GM23338 (cell line): ENCODE measurements at regions not wholly inside any gene's neighbourhood (a gene's known extent, or its start where the extent isn't known, plus 50 kb on each side); places are given as distances from the start of the nearest gene placed in this dataset.

ENCODE experiments used
- ATAC-seq: fragments of 200-7000 bp; cut with Tn5 transposase; 3 replicates; pipeline ENCODE4 v1.9.1; 2020
- DNase-seq: peaks from one replicate; pipeline ENCODE4 v3.0.0-alpha.2; 2015; ENCODE audit warnings: low spot score
- H2AFZ ChIP-seq: fragments of 200-600 bp; sonication (generic); 2 replicates; pipeline ENCODE4 v1.8.0; 2016; ENCODE audit warnings: antibody characterized with exemption, mild to moderate bottlenecking, moderate library complexity
- H3F3A ChIP-seq: fragments of 200-600 bp; sonication (generic); replicated peaks from 2 replicates; pipeline ENCODE4 v1.8.0; 2017; ENCODE audit warnings: antibody characterized with exemption, mixed run types, low read depth
- H3K27ac ChIP-seq: fragments of 200-600 bp; sonication (generic); 2 replicates; pipeline ENCODE4 v1.6.1; 2016; ENCODE audit warnings: low read depth
- H3K27me3 ChIP-seq: fragments of 200-600 bp; sonication (generic); 2 replicates; pipeline ENCODE4 v1.8.0; 2016; ENCODE audit warnings: mild to moderate bottlenecking, mixed run types, moderate library complexity; ENCODE audit not compliant: insufficient read depth
- H3K36me3 ChIP-seq: fragments of 200-600 bp; sonication (generic); 2 replicates; pipeline ENCODE4 v1.8.0; 2016; ENCODE audit warnings: mild to moderate bottlenecking; ENCODE audit not compliant: insufficient read depth
- H3K4me1 ChIP-seq: fragments of 200-600 bp; sonication (generic); 2 replicates; pipeline ENCODE4 v1.8.0; 2016; ENCODE audit warnings: mild to moderate bottlenecking, moderate library complexity; ENCODE audit not compliant: insufficient read depth
- H3K4me2 ChIP-seq: fragments of 200-600 bp; sonication (generic); 2 replicates; pipeline ENCODE4 v1.7.1; 2017; ENCODE audit warnings: mixed run types
- H3K4me3 ChIP-seq: fragments of 200-600 bp; sonication (generic); 2 replicates; pipeline ENCODE4 v1.6.1; 2016; ENCODE audit warnings: mixed run types
- H3K79me2 ChIP-seq: fragments of 200-600 bp; sonication (generic); replicated peaks from 2 replicates; pipeline ENCODE4 v1.8.0; 2017; ENCODE audit warnings: mild to moderate bottlenecking; ENCODE audit not compliant: insufficient read depth
- H3K9me2 ChIP-seq: fragments of 200-600 bp; sonication (generic); 2 replicates; pipeline ENCODE4 v1.8.0; 2017; ENCODE audit not compliant: insufficient read depth
- H4K20me1 ChIP-seq: fragments of 200-600 bp; sonication (generic); replicated peaks from 2 replicates; pipeline ENCODE4 v1.8.0; 2017; ENCODE audit warnings: mild to moderate bottlenecking; ENCODE audit not compliant: insufficient read depth
- H3K27ac Mint-ChIP-seq: 2 replicates; pipeline ENCODE4 v1.8.0; 2020; ENCODE audit warnings: inconsistent platforms, mild to moderate bottlenecking, moderate library complexity, mixed read lengths
- H3K27me3 Mint-ChIP-seq: 3 replicates; pipeline ENCODE4 v1.8.0; 2022; ENCODE audit warnings: low read depth, mild to moderate bottlenecking, moderate library complexity, mixed read lengths, inconsistent platforms; ENCODE audit not compliant: insufficient read depth, poor library complexity
- H3K36me3 Mint-ChIP-seq: 3 replicates; pipeline ENCODE4 v1.8.0; 2021; ENCODE audit warnings: low read depth, mild to moderate bottlenecking, inconsistent platforms, moderate library complexity, mixed read lengths
- H3K4me1 Mint-ChIP-seq: 3 replicates; pipeline ENCODE4 v1.8.0; 2020; ENCODE audit warnings: mild to moderate bottlenecking, inconsistent platforms, mixed read lengths
- H3K4me3 Mint-ChIP-seq: 3 replicates; pipeline ENCODE4 v1.8.0; 2021; ENCODE audit warnings: moderate library complexity, mild to moderate bottlenecking, inconsistent platforms, mixed read lengths
- H3K9me3 Mint-ChIP-seq: 3 replicates; pipeline ENCODE4 v1.8.0; 2020; ENCODE audit warnings: moderate library complexity, mild to moderate bottlenecking, inconsistent platforms, mixed read lengths
- CREB1 ChIP-seq: fragments of 250-450 bp; sonication (Bioruptor Pico); IDR thresholded peaks from 2 replicates; pipeline ENCODE4 v1.5.0; 2020; ENCODE audit warnings: low read depth, mild to moderate bottlenecking, moderate library complexity
- EZH2 ChIP-seq: fragments of 200-600 bp; sonication (generic); IDR thresholded peaks from one replicate; pipeline ENCODE4 v1.8.0; 2017; ENCODE audit warnings: antibody characterized with exemption, mild to moderate bottlenecking, low read depth; ENCODE audit not compliant: unreplicated experiment
- EZH2phosphoT487 ChIP-seq: fragments of 200-600 bp; sonication (generic); IDR thresholded peaks from one replicate; pipeline ENCODE4 v1.8.1; 2018; ENCODE audit warnings: antibody characterized with exemption; ENCODE audit not compliant: unreplicated experiment
- JUNB ChIP-seq: IDR thresholded peaks from one replicate; pipeline ENCODE4 v1.6.1; 2016; ENCODE audit warnings: antibody characterized with exemption; ENCODE audit not compliant: unreplicated experiment
- NANOG ChIP-seq: IDR thresholded peaks from 2 replicates; pipeline ENCODE4 v1.6.1; 2016; ENCODE audit warnings: antibody characterized with exemption, borderline replicate concordance
- POLR2AphosphoS5 ChIP-seq: IDR thresholded peaks from 2 replicates; pipeline ENCODE4 v1.6.1; 2016; ENCODE audit warnings: antibody characterized with exemption, low read depth
- STAT1 ChIP-seq: IDR thresholded peaks from one replicate; pipeline ENCODE4 v1.6.1; 2016; ENCODE audit warnings: antibody characterized with exemption; ENCODE audit not compliant: unreplicated experiment
- ZNF114 ChIP-seq: fragments of 250-450 bp; sonication (Bioruptor Pico); IDR thresholded peaks from 2 replicates; pipeline ENCODE4 v1.5.0; 2020; ENCODE audit warnings: mild to moderate bottlenecking, moderate library complexity
- ZNF331 ChIP-seq: fragments of 250-450 bp; sonication (Bioruptor Pico); IDR thresholded peaks from 2 replicates; pipeline ENCODE4 v1.5.0; 2020; ENCODE audit warnings: low read depth, mild to moderate bottlenecking, moderate library complexity
- TF ChIP-seq, protein P1 (sequence below): fragments of 250-450 bp; sonication (Bioruptor Pico); IDR thresholded peaks from 2 replicates; pipeline ENCODE4 v1.5.0; 2020; ENCODE audit warnings: mild to moderate bottlenecking, moderate library complexity
- TF ChIP-seq, protein P2 (sequence below): IDR thresholded peaks from 2 replicates; pipeline ENCODE4 v1.6.1; 2016; ENCODE audit warnings: antibody characterized with exemption
- TF ChIP-seq, protein P3 (sequence below): IDR thresholded peaks from one replicate; pipeline ENCODE4 v1.6.1; 2018; ENCODE audit warnings: antibody characterized with exemption; ENCODE audit not compliant: unreplicated experiment
- TF ChIP-seq, protein P4 (sequence below), 2 experiments: fragments of 200-600 bp in 1 of 2; sonication (generic) in 1 of 2; conservative IDR thresholded peaks; 2 replicates each; pipeline versions ENCODE4 v1.5.1 to v1.6.1; 2016 to 2017; ENCODE audit warnings: antibody characterized with exemption in 2 of 2, low read depth in 2 of 2, mild to moderate bottlenecking in 2 of 2, moderate library complexity in 1 of 2

DNA sequence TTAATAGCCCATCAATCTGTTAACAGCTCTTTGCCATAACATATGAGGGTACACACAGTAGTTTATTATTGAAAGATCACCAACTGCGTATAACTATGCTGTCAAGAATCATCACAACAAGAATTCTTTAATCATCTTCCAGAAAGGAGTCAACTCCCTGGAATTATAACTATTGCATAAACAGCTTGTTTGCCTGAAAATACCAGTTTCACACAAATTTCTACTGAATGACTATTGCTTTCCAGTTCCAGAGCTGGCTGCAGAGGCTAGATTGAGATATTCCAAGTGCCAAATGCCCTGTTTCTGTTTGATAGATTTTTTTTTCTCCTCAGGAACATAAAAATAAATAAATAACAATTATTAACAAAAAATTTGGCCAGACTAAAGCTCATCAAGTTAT is 444.7 kb downstream of the TLE1 start:
- Histone ChIP-seq H3K4me3 (no peak overlapping the region), H4K20me1 (no peaks in the 10 kb centered on the region), H3K9me2 (0 out of 2 replicates have a peak, but pooled peaks cover 5% of the 10 kb centered on the region), H3K4me2 (no peak overlapping the region), H3K27ac (no peak overlapping the region), H3F3A (no peaks in the 10 kb centered on the region), H3K4me1 (no peaks in the 10 kb centered on the region), H2AFZ (no peak overlapping the region), H3K36me3 (no peaks in the 10 kb centered on the region), H3K79me2 (no peaks in the 10 kb centered on the region), H3K27me3 (no peaks in the 10 kb centered on the region)
- TF ChIP-seq STAT1, result no peak
- TF ChIP-seq, protein P1, sequence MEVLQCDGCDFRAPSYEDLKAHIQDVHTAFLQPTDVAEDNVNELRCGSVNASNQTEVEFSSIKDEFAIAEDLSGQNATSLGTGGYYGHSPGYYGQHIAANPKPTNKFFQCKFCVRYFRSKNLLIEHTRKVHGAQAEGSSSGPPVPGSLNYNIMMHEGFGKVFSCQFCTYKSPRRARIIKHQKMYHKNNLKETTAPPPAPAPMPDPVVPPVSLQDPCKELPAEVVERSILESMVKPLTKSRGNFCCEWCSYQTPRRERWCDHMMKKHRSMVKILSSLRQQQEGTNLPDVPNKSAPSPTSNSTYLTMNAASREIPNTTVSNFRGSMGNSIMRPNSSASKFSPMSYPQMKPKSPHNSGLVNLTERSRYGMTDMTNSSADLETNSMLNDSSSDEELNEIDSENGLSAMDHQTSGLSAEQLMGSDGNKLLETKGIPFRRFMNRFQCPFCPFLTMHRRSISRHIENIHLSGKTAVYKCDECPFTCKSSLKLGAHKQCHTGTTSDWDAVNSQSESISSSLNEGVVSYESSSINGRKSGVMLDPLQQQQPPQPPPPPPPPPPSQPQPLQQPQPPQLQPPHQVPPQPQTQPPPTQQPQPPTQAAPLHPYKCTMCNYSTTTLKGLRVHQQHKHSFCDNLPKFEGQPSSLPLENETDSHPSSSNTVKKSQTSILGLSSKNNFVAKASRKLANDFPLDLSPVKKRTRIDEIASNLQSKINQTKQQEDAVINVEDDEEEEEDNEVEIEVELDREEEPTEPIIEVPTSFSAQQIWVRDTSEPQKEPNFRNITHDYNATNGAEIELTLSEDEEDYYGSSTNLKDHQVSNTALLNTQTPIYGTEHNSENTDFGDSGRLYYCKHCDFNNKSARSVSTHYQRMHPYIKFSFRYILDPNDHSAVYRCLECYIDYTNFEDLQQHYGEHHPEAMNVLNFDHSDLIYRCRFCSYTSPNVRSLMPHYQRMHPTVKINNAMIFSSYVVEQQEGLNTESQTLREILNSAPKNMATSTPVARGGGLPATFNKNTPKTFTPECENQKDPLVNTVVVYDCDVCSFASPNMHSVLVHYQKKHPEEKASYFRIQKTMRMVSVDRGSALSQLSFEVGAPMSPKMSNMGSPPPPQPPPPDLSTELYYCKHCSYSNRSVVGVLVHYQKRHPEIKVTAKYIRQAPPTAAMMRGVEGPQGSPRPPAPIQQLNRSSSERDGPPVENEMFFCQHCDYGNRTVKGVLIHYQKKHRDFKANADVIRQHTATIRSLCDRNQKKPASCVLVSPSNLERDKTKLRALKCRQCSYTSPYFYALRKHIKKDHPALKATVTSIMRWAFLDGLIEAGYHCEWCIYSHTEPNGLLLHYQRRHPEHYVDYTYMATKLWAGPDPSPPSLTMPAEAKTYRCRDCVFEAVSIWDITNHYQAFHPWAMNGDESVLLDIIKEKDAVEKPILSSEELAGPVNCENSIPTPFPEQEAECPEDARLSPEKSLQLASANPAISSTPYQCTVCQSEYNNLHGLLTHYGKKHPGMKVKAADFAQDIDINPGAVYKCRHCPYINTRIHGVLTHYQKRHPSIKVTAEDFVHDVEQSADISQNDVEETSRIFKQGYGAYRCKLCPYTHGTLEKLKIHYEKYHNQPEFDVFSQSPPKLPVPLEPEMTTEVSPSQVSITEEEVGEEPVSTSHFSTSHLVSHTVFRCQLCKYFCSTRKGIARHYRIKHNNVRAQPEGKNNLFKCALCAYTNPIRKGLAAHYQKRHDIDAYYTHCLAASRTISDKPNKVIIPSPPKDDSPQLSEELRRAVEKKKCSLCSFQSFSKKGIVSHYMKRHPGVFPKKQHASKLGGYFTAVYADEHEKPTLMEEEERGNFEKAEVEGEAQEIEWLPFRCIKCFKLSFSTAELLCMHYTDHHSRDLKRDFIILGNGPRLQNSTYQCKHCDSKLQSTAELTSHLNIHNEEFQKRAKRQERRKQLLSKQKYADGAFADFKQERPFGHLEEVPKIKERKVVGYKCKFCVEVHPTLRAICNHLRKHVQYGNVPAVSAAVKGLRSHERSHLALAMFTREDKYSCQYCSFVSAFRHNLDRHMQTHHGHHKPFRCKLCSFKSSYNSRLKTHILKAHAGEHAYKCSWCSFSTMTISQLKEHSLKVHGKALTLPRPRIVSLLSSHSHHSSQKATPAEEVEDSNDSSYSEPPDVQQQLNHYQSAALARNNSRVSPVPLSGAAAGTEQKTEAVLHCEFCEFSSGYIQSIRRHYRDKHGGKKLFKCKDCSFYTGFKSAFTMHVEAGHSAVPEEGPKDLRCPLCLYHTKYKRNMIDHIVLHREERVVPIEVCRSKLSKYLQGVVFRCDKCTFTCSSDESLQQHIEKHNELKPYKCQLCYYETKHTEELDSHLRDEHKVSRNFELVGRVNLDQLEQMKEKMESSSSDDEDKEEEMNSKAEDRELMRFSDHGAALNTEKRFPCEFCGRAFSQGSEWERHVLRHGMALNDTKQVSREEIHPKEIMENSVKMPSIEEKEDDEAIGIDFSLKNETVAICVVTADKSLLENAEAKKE (CRISPR knock-in tag), result no peak
- no peak for TF ChIP-seq NANOG
- TF ChIP-seq, protein P2, sequence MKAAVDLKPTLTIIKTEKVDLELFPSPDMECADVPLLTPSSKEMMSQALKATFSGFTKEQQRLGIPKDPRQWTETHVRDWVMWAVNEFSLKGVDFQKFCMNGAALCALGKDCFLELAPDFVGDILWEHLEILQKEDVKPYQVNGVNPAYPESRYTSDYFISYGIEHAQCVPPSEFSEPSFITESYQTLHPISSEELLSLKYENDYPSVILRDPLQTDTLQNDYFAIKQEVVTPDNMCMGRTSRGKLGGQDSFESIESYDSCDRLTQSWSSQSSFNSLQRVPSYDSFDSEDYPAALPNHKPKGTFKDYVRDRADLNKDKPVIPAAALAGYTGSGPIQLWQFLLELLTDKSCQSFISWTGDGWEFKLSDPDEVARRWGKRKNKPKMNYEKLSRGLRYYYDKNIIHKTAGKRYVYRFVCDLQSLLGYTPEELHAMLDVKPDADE, result no peak
- TF ChIP-seq POLR2AphosphoS5, result no peak
- TF ChIP-seq CREB1 (CRISPR knock-in tag), result no peak
- no peak for TF ChIP-seq ZNF114 (CRISPR knock-in tag)
- no peak for TF ChIP-seq EZH2phosphoT487
- TF ChIP-seq, protein P3, sequence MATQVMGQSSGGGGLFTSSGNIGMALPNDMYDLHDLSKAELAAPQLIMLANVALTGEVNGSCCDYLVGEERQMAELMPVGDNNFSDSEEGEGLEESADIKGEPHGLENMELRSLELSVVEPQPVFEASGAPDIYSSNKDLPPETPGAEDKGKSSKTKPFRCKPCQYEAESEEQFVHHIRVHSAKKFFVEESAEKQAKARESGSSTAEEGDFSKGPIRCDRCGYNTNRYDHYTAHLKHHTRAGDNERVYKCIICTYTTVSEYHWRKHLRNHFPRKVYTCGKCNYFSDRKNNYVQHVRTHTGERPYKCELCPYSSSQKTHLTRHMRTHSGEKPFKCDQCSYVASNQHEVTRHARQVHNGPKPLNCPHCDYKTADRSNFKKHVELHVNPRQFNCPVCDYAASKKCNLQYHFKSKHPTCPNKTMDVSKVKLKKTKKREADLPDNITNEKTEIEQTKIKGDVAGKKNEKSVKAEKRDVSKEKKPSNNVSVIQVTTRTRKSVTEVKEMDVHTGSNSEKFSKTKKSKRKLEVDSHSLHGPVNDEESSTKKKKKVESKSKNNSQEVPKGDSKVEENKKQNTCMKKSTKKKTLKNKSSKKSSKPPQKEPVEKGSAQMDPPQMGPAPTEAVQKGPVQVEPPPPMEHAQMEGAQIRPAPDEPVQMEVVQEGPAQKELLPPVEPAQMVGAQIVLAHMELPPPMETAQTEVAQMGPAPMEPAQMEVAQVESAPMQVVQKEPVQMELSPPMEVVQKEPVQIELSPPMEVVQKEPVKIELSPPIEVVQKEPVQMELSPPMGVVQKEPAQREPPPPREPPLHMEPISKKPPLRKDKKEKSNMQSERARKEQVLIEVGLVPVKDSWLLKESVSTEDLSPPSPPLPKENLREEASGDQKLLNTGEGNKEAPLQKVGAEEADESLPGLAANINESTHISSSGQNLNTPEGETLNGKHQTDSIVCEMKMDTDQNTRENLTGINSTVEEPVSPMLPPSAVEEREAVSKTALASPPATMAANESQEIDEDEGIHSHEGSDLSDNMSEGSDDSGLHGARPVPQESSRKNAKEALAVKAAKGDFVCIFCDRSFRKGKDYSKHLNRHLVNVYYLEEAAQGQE, result no peak
- no peak for TF ChIP-seq JUNB
- TF ChIP-seq EZH2, result no peak
- TF ChIP-seq ZNF331, result no peak
- TF ChIP-seq, protein P4, sequence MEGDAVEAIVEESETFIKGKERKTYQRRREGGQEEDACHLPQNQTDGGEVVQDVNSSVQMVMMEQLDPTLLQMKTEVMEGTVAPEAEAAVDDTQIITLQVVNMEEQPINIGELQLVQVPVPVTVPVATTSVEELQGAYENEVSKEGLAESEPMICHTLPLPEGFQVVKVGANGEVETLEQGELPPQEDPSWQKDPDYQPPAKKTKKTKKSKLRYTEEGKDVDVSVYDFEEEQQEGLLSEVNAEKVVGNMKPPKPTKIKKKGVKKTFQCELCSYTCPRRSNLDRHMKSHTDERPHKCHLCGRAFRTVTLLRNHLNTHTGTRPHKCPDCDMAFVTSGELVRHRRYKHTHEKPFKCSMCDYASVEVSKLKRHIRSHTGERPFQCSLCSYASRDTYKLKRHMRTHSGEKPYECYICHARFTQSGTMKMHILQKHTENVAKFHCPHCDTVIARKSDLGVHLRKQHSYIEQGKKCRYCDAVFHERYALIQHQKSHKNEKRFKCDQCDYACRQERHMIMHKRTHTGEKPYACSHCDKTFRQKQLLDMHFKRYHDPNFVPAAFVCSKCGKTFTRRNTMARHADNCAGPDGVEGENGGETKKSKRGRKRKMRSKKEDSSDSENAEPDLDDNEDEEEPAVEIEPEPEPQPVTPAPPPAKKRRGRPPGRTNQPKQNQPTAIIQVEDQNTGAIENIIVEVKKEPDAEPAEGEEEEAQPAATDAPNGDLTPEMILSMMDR (conservative IDR thresholded peaks at IDR 0.05; ENCODE audit: low read depth in 2 of 2), result no peak
- no peaks in the 10 kb centered on the region for H3K27me3 Mint-ChIP-seq
- H3K4me3 Mint-ChIP-seq, result no peak overlapping the region
- ATAC-seq, result no peak
- H3K36me3 Mint-ChIP-seq, result no peaks in the 10 kb centered on the region
- peaks cover 8% of the 10 kb centered on the region; the same call in 2 of the 3 replicates for H3K4me1 Mint-ChIP-seq
- no peak overlapping the region for H3K27ac Mint-ChIP-seq
- no peaks in the 10 kb centered on the region for H3K9me3 Mint-ChIP-seq
- no peak for DNase-seq
